ENCODE measurements at regions not wholly inside any gene's neighbourhood (a gene's known extent, or its start where the extent isn't known, plus 50 kb on each side); places are given as distances from the start of the nearest gene placed in this dataset.

DNA sequence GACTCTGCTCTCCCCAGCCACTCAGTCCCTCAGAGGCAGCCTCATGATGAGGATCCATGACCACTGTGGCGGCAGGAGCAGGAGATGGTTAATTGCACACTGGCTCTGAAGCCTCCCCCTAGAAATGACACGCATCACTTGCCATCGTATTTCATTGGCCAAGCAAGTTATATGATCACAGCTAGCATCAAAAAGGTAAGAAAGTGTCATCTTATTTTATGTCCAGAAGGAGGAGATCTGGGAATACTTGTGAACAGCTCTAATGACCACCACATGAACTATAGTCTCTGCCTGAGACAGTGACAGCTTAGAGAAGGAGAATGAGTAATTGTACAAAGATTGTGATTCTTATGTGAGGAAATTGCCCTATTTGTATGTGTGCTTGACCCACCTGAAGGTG lies 363.4 kb downstream of the NUAK1 start:
- no peak overlapping the region for H3K27ac ChIP-seq (ENCODE audit: control insufficient read depth, insufficient read depth)
- SMC1A ChIA-PET (ENCODE audit: uncharacterized antibody, unreplicated experiment), result interaction anchor here (1.2 kb wide), 1 partner anchor 11 kb away, joined by 3 read pairs; no protein-coding TSS in a partner anchor
- intact Hi-C loops (cut with micrococcal nuclease; ENCODE audit: unreplicated experiment) (no loop called here), in situ Hi-C loops (cut with MboI) (no loop called here)
- H3K4me3 ChIP-seq, result no peak overlapping the region
- CTCF ChIA-PET, result interaction anchor here (0.8 kb wide), 1 partner anchor 172 kb away, joined by 3 read pairs; no protein-coding TSS in a partner anchor
- no peaks in the 10 kb centered on the region for H3K36me3 ChIP-seq (ENCODE audit: control insufficient read depth in 2 of 2, insufficient read depth in 2 of 2, low read length in 1 of 2)
- no peaks in the 10 kb centered on the region for H3K9me3 ChIP-seq (replicated peaks; ENCODE audit: control insufficient read depth, insufficient read depth, low read length)
- H3K4me1 ChIP-seq (ENCODE audit: control insufficient read depth, insufficient read depth, low read length), result no peaks in the 10 kb centered on the region
- no peak overlapping the region for H3K4me2 ChIP-seq (ENCODE audit: control insufficient read depth, insufficient read depth)
- ATAC-seq (no peak), DNase-seq (ENCODE audit: low read depth, low spot score) (no peak), FAIRE-seq (no peak)
- BruUV-seq (replicated peaks), result no TSS peak
- no peak overlapping the region for H2AFZ ChIP-seq (ENCODE audit: control insufficient read depth, low read depth, low read length)
- RAD21 ChIA-PET (ENCODE audit: unreplicated experiment), result no interaction called here
- WGBS (ENCODE audit: insufficient coverage, insufficient replicate concordance, low lambda C conversion rate, missing lambda C conversion rate), result 66% methylated on average over 3 of the region's 3 CpGs
- no peaks in the 10 kb centered on the region for H3K27me3 ChIP-seq (replicated peaks in 1 of 2; ENCODE audit: control insufficient read depth in 2 of 2, insufficient read depth in 2 of 2, low read length in 1 of 2)
- POLR2A ChIA-PET, result no interaction called here
- no peaks in the 10 kb centered on the region for H4K20me1 ChIP-seq (ENCODE audit: control insufficient read depth, insufficient read depth)
- H3K9ac ChIP-seq (ENCODE audit: control insufficient read depth, insufficient read depth, low read length), result no peak overlapping the region
- H3K79me2 ChIP-seq (ENCODE audit: control insufficient read depth, insufficient read depth, low read length), result no peaks in the 10 kb centered on the region
- TF ChIP-seq RBBP5 (conservative IDR thresholded peaks at IDR 0.05), result no peak
- TF ChIP-seq MEF2B (IDR thresholded peaks at IDR 0.05; ENCODE audit: partially characterized antibody, poor library complexity, severe bottlenecking), result no peak
- TF ChIP-seq, protein P1, sequence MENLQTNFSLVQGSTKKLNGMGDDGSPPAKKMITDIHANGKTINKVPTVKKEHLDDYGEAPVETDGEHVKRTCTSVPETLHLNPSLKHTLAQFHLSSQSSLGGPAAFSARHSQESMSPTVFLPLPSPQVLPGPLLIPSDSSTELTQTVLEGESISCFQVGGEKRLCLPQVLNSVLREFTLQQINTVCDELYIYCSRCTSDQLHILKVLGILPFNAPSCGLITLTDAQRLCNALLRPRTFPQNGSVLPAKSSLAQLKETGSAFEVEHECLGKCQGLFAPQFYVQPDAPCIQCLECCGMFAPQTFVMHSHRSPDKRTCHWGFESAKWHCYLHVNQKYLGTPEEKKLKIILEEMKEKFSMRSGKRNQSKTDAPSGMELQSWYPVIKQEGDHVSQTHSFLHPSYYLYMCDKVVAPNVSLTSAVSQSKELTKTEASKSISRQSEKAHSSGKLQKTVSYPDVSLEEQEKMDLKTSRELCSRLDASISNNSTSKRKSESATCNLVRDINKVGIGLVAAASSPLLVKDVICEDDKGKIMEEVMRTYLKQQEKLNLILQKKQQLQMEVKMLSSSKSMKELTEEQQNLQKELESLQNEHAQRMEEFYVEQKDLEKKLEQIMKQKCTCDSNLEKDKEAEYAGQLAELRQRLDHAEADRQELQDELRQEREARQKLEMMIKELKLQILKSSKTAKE (IDR thresholded peaks at IDR 0.05; ENCODE audit: low read depth, poor library complexity, severe bottlenecking), result no peak
- TF ChIP-seq KLF5 (IDR thresholded peaks at IDR 0.05; ENCODE audit: partially characterized antibody), result no peak
- no peak for TF ChIP-seq SPI1 (IDR thresholded peaks at IDR 0.05; ENCODE audit: borderline replicate concordance, insufficient read depth, low read depth, low read length)
- TF ChIP-seq SIX5 (IDR thresholded peaks at IDR 0.05; ENCODE audit: low read depth, low read length, severe bottlenecking), result no peak
- TF ChIP-seq, protein P2, sequence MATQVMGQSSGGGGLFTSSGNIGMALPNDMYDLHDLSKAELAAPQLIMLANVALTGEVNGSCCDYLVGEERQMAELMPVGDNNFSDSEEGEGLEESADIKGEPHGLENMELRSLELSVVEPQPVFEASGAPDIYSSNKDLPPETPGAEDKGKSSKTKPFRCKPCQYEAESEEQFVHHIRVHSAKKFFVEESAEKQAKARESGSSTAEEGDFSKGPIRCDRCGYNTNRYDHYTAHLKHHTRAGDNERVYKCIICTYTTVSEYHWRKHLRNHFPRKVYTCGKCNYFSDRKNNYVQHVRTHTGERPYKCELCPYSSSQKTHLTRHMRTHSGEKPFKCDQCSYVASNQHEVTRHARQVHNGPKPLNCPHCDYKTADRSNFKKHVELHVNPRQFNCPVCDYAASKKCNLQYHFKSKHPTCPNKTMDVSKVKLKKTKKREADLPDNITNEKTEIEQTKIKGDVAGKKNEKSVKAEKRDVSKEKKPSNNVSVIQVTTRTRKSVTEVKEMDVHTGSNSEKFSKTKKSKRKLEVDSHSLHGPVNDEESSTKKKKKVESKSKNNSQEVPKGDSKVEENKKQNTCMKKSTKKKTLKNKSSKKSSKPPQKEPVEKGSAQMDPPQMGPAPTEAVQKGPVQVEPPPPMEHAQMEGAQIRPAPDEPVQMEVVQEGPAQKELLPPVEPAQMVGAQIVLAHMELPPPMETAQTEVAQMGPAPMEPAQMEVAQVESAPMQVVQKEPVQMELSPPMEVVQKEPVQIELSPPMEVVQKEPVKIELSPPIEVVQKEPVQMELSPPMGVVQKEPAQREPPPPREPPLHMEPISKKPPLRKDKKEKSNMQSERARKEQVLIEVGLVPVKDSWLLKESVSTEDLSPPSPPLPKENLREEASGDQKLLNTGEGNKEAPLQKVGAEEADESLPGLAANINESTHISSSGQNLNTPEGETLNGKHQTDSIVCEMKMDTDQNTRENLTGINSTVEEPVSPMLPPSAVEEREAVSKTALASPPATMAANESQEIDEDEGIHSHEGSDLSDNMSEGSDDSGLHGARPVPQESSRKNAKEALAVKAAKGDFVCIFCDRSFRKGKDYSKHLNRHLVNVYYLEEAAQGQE (IDR thresholded peaks at IDR 0.05; ENCODE audit: low read depth, low read length), result no peak
- TF ChIP-seq, protein P3, sequence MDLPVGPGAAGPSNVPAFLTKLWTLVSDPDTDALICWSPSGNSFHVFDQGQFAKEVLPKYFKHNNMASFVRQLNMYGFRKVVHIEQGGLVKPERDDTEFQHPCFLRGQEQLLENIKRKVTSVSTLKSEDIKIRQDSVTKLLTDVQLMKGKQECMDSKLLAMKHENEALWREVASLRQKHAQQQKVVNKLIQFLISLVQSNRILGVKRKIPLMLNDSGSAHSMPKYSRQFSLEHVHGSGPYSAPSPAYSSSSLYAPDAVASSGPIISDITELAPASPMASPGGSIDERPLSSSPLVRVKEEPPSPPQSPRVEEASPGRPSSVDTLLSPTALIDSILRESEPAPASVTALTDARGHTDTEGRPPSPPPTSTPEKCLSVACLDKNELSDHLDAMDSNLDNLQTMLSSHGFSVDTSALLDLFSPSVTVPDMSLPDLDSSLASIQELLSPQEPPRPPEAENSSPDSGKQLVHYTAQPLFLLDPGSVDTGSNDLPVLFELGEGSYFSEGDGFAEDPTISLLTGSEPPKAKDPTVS (IDR thresholded peaks at IDR 0.05; ENCODE audit: low read depth, low read length), result no peak
